ENCODE measurements at regions not wholly inside any gene's neighbourhood (a gene's known extent, or its start where the extent isn't known, plus 50 kb on each side); places are given as distances from the start of the nearest gene placed in this dataset.
"Not testable (repeated sequence)": the region's sequence is repeated elsewhere in the genome, so short reads cannot be mapped to it uniquely, and the experiment has no call there.

DNA sequence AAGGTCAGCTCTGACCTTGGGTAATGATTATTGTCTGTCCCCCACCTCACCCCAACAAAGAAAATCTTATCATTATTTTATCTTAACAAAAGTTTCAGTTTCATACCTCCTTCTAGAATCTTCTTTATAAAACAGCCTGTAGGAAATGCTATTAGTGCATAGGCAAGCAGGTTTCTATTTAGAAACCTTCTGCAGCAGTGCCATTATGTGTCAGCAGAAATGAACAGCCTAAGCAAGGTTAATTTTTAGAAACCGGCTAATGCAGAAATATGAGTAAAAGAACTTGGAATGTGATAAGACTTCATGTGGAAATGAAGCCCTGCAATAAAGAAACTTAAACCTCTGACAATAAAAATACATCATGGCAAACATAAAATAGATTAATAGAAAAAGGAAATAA is 814.4 kb downstream of the FSCB start:
- no peak overlapping the region for H3K4me3 ChIP-seq (ENCODE audit: low read depth, low read length)
- TF ChIP-seq, protein P1, sequence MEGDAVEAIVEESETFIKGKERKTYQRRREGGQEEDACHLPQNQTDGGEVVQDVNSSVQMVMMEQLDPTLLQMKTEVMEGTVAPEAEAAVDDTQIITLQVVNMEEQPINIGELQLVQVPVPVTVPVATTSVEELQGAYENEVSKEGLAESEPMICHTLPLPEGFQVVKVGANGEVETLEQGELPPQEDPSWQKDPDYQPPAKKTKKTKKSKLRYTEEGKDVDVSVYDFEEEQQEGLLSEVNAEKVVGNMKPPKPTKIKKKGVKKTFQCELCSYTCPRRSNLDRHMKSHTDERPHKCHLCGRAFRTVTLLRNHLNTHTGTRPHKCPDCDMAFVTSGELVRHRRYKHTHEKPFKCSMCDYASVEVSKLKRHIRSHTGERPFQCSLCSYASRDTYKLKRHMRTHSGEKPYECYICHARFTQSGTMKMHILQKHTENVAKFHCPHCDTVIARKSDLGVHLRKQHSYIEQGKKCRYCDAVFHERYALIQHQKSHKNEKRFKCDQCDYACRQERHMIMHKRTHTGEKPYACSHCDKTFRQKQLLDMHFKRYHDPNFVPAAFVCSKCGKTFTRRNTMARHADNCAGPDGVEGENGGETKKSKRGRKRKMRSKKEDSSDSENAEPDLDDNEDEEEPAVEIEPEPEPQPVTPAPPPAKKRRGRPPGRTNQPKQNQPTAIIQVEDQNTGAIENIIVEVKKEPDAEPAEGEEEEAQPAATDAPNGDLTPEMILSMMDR (IDR thresholded peaks at IDR 0.05; ENCODE audit: low read depth, low read length): no peak

DNA sequence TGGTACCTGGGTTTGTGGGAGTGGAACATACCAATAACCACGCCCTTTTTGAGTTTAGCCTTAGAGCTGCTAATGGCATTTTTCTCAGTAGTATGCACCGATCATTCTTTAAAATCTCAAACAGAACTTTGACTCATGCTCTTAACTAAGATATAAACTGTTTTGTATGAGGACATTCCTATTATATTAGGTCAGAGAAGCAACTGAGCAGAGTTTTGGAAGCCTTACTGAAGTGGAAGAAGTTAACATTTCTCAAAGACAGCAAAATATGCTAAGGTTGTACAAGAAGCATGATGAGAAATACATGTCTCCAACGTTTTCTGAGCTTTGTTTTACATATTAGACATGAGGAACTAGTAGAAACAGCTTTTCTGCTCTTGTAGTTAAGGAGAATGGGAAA is 819.2 kb downstream of the FSCB start:
- no peak overlapping the region for H3K4me3 ChIP-seq (ENCODE audit: low read depth, low read length)
- TF ChIP-seq, protein P1 (IDR thresholded peaks at IDR 0.05; ENCODE audit: low read depth, low read length): no peak

- TF ChIP-seq, protein P1 (IDR thresholded peaks at IDR 0.05; ENCODE audit: low read depth, low read length): no peak
- no peak overlapping the region for H3K4me3 ChIP-seq (ENCODE audit: low read depth, low read length)
Observed at GRCh38 chr14:43677581-43677980, 829.5 kb downstream of the FSCB start.

- TF ChIP-seq, protein P1 (IDR thresholded peaks at IDR 0.05; ENCODE audit: low read depth, low read length): no peak
- no peak overlapping the region for H3K4me3 ChIP-seq (ENCODE audit: low read depth, low read length)
Observed at GRCh38 chr14:43674273-43674672, 832.8 kb downstream of the FSCB start.

GRCh38 chr14:43671716-43672485 is 835.2 kb downstream of the FSCB start:
- TF ChIP-seq, protein P1 (IDR thresholded peaks at IDR 0.05; ENCODE audit: low read depth, low read length): no peak
- no peak overlapping the region for H3K4me3 ChIP-seq (ENCODE audit: low read depth, low read length)

DNA sequence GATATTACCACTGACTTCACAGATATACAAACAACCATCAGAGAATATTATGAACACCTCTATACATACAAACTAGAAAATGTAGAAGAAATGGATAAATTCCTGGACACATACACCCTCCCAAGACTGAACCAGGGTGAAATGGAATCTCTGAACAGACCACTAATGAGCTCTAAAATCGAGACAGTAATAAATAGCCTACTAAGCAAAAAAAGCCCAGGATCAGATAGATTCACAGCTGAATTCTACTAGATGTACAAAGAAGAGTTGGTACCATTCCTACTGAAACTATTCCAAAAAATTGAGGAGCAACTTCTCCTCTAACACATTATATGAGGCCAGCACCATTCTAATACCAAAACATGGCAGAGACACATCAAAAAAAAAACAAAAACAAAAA is 837.7 kb downstream of the FSCB start:
- TF ChIP-seq, protein P1 (IDR thresholded peaks at IDR 0.05; ENCODE audit: low read depth, low read length): no peak
- H3K4me3 ChIP-seq (ENCODE audit: low read depth, low read length): no peak overlapping the region

- TF ChIP-seq, protein P1 (IDR thresholded peaks at IDR 0.05; ENCODE audit: low read depth, low read length): no peak
- no peak overlapping the region for H3K4me3 ChIP-seq (ENCODE audit: low read depth, low read length)
Observed at GRCh38 chr14:43665570-43666267, 841.4 kb downstream of the FSCB start.

DNA sequence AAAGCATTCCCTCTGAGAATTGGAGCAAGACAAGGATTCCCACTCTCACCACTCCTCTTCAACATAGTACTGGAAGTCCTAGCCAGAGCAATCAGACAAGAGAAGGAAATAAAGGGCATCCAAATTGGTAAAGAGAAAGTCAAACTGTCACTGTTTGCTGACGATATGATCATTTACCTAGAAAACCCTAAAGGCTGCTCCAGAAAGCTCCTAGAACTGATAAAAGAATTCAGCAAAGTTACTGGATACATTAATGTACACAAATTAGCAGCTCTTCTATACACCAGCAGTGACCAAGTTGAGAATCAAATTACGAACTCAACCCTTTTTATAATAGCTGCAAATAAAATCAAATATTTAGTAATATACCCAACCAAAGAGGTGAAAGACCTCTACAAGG is 851.9 kb downstream of the FSCB start:
- H3K4me3 ChIP-seq (ENCODE audit: low read depth, low read length): not testable (repeated sequence)

Measured in WI38 (cell line).